Neuronal stem cell (in vitro differentiated cells): ENCODE measurements at regions not wholly inside any gene's neighbourhood (a gene's known extent, or its start where the extent isn't known, plus 50 kb on each side); places are given as distances from the start of the nearest gene placed in this dataset.

Experiments used
- DNase-seq: peaks from one replicate; pipeline ENCODE4 v3.0.0-alpha.2; 2013; ENCODE audit warnings: low spot score
- H2AFZ ChIP-seq: one replicate; pipeline ENCODE4 v1.6.1; 2013; ENCODE audit warnings: mild to moderate bottlenecking, low read length, inconsistent platforms
- H2AK5ac ChIP-seq: 2 replicates; pipeline ENCODE4 v1.6.1; 2013; ENCODE audit warnings: low read depth, mild to moderate bottlenecking, inconsistent platforms, low read length, moderate library complexity, mixed read lengths
- H2BK120ac ChIP-seq: 2 replicates; pipeline ENCODE4 v1.6.1; 2013; ENCODE audit warnings: low read depth, mild to moderate bottlenecking, inconsistent platforms, low read length, moderate library complexity, mixed read lengths
- H2BK12ac ChIP-seq: one replicate; pipeline ENCODE4 v1.6.1; 2013; ENCODE audit warnings: low read length, inconsistent platforms
- H2BK15ac ChIP-seq: 2 replicates; pipeline ENCODE4 v1.6.1; 2013; ENCODE audit warnings: mild to moderate bottlenecking, low read length, inconsistent platforms, mixed read lengths
- H2BK5ac ChIP-seq: one replicate; pipeline ENCODE4 v1.6.1; 2013; ENCODE audit warnings: inconsistent platforms, mild to moderate bottlenecking, low read length, moderate library complexity
- H3K14ac ChIP-seq: one replicate; pipeline ENCODE4 v1.6.1; 2013; ENCODE audit warnings: low read length, inconsistent platforms
- H3K18ac ChIP-seq: 2 replicates; pipeline ENCODE4 v1.6.1; 2013; ENCODE audit warnings: low read length, inconsistent platforms
- H3K23ac ChIP-seq: 2 replicates; pipeline ENCODE4 v1.6.1; 2013; ENCODE audit warnings: low read depth, mild to moderate bottlenecking, mixed read lengths, low read length, inconsistent platforms; ENCODE audit not compliant: poor library complexity
- H3K27ac ChIP-seq: replicated peaks from 3 replicates; pipeline ENCODE4 v1.5.1; 2013; ENCODE audit warnings: low read length, inconsistent platforms
- H3K27me3 ChIP-seq, 3 experiments: 2 replicates each; pipeline ENCODE4 v1.6.1; 2013; ENCODE audit warnings: low read length in 3 of 3, mild to moderate bottlenecking in 2 of 3, inconsistent platforms in 1 of 3, low read depth in 1 of 3, mixed read lengths in 1 of 3, moderate library complexity in 1 of 3; ENCODE audit not compliant: control insufficient read depth in 3 of 3, insufficient read depth in 3 of 3
- H3K36me3 ChIP-seq, 2 donors: replicated peaks in 1 of 2; 2 replicates each; pipeline ENCODE4 v1.6.1; 2013; ENCODE audit warnings: low read length in 2 of 2; ENCODE audit not compliant: control insufficient read depth in 2 of 2, insufficient read depth in 2 of 2
- H3K4ac ChIP-seq: 2 replicates; pipeline ENCODE4 v1.6.1; 2013; ENCODE audit warnings: inconsistent platforms, mild to moderate bottlenecking, low read length, moderate library complexity
- H3K4me1 ChIP-seq, 2 donors: 1 replicate in 1 of 2; 2 replicates in 1 of 2; pipeline ENCODE4 v1.6.1; 2013; ENCODE audit warnings: low read length in 2 of 2, low read depth in 1 of 2; ENCODE audit not compliant: control insufficient read depth in 2 of 2, insufficient read depth in 1 of 2
- H3K4me2 ChIP-seq: one replicate; pipeline ENCODE4 v1.6.1; 2013; ENCODE audit warnings: mild to moderate bottlenecking, low read length, inconsistent platforms; ENCODE audit not compliant: insufficient read depth, poor library complexity, severe bottlenecking
- H3K4me3 ChIP-seq, 2 donors: 2 replicates each; pipeline ENCODE4 v1.5.1; 2013; ENCODE audit warnings: low read length in 2 of 2, mild to moderate bottlenecking in 2 of 2, inconsistent platforms in 1 of 2, moderate library complexity in 1 of 2
- H3K79me1 ChIP-seq: one replicate; pipeline ENCODE4 v1.6.1; 2013; ENCODE audit warnings: low read depth, mild to moderate bottlenecking, inconsistent platforms, low read length, moderate library complexity
- H3K9ac ChIP-seq: one replicate; pipeline ENCODE4 v1.6.1; 2013; ENCODE audit warnings: mild to moderate bottlenecking, low read depth, low read length, inconsistent platforms; ENCODE audit not compliant: poor library complexity
- H3K9me3 ChIP-seq, 2 donors: replicated peaks in 1 of 2; 2 replicates each; pipeline versions ENCODE3 to v1.6.1; 2013; ENCODE audit warnings: low read length in 2 of 2, mild to moderate bottlenecking in 2 of 2, inconsistent platforms in 1 of 2, low read depth in 1 of 2, mixed read lengths in 1 of 2, moderate library complexity in 1 of 2; ENCODE audit not compliant: control insufficient read depth in 2 of 2, insufficient read depth in 1 of 2
- H4K8ac ChIP-seq: one replicate; pipeline ENCODE4 v1.6.1; 2013; ENCODE audit warnings: low read depth, mild to moderate bottlenecking, inconsistent platforms, low read length, moderate library complexity
- H4K91ac ChIP-seq: one replicate; pipeline ENCODE4 v1.6.1; 2013; ENCODE audit warnings: low read length, low read depth, mild to moderate bottlenecking, inconsistent platforms; ENCODE audit not compliant: poor library complexity
- WGBS, 2 donors: extraction: QIAGEN DNeasy Blood & Tissue Kit; methylation state at CpG; one replicate each; pipeline ENCODE4 v1.1.7; 2013; ENCODE audit warnings: missing lambda C conversion rate in 2 of 2, mixed read lengths in 1 of 2; ENCODE audit not compliant: insufficient read length in 2 of 2, insufficient replicate concordance in 1 of 2; ENCODE audit errors: extremely low coverage in 2 of 2; 5-methylcytosine and 5-hydroxymethylcytosine counted together

GRCh38 chr6:63410435-63411426 is 90.9 kb upstream of the LGSN start:
- H3K36me3 ChIP-seq = no peaks in the 10 kb centered on the region
- no peak overlapping the region for H4K91ac ChIP-seq
- DNase-seq = no peak
- no peak overlapping the region for H2BK120ac ChIP-seq
- H3K4ac ChIP-seq = no peak overlapping the region
- no peaks in the 10 kb centered on the region for H3K4me1 ChIP-seq
- no peaks in the 10 kb centered on the region for H3K27me3 ChIP-seq
- no peak overlapping the region for H4K8ac ChIP-seq
- no peak overlapping the region for H3K14ac ChIP-seq
- H2BK12ac ChIP-seq = no peak overlapping the region
- no CpG with 5 or more reads among the region's 6 CpGs for WGBS, 2 donors
- H3K79me1 ChIP-seq = no peaks in the 10 kb centered on the region
- no peak overlapping the region for H2BK15ac ChIP-seq
- H2AK5ac ChIP-seq = no peak overlapping the region
- H3K4me2 ChIP-seq = no peak overlapping the region
- H2BK5ac ChIP-seq = no peak overlapping the region
- no peak overlapping the region for H3K23ac ChIP-seq
- H3K9me3 ChIP-seq = no peaks in the 10 kb centered on the region
- no peak overlapping the region for H3K18ac ChIP-seq
- no peak overlapping the region for H3K4me3 ChIP-seq
- no peak overlapping the region for H3K27ac ChIP-seq
- no peak overlapping the region for H3K9ac ChIP-seq
- H2AFZ ChIP-seq = no peak overlapping the region

- Histone ChIP-seq H2AFZ (no peak overlapping the region), H2BK120ac (no peak overlapping the region), H3K9ac (no peak overlapping the region), H3K4ac (no peak overlapping the region), H3K27ac (no peak overlapping the region), H4K91ac (no peak overlapping the region), H4K8ac (no peak overlapping the region), H2BK5ac (no peak overlapping the region), H2BK15ac (no peak overlapping the region), H3K4me3 (no peak overlapping the region), H3K23ac (no peak overlapping the region), H2AK5ac (no peak overlapping the region), H3K18ac (no peak overlapping the region), H3K4me2 (no peak overlapping the region), H3K14ac (no peak overlapping the region), H3K36me3 (no peaks in the 10 kb centered on the region), H3K27me3 (no peaks in the 10 kb centered on the region), H2BK12ac (no peak overlapping the region), H3K79me1 (no peaks in the 10 kb centered on the region), H3K4me1 (peaks cover 0 to 5% of the 10 kb centered on the region in 2 donors), H3K9me3 (no peaks in the 10 kb centered on the region)
- WGBS, 2 donors = no CpG with 5 or more reads among the region's 4 CpGs
- no peak for DNase-seq
These were observed 95.5 kb upstream of the LGSN start for GRCh38 chr6:63415286-63415685.

- Histone ChIP-seq H4K8ac (no peak overlapping the region), H2BK12ac (no peak overlapping the region), H3K23ac (no peak overlapping the region), H2AFZ (no peak overlapping the region), H3K9ac (no peak overlapping the region), H4K91ac (no peak overlapping the region), H3K14ac (no peak overlapping the region), H2BK15ac (no peak overlapping the region), H3K27me3 (no peaks in the 10 kb centered on the region), H3K4me2 (no peak overlapping the region), H3K79me1 (no peaks in the 10 kb centered on the region), H2BK5ac (no peak overlapping the region), H3K27ac (no peak overlapping the region), H2AK5ac (no peak overlapping the region), H3K4me3 (no peak overlapping the region), H3K4me1 (peaks cover 0 to 5% of the 10 kb centered on the region in 2 donors), H2BK120ac (no peak overlapping the region), H3K4ac (no peak overlapping the region), H3K18ac (no peak overlapping the region), H3K36me3 (no peaks in the 10 kb centered on the region), H3K9me3 (no peaks in the 10 kb centered on the region)
- WGBS, 2 donors = no CpG with 5 or more reads among the region's 1 CpG
- DNase-seq = no peak
These were observed 99.0 kb upstream of the LGSN start for GRCh38 chr6:63418741-63419140.

GRCh38 chr6:63424636-63425035 is 104.9 kb upstream of the LGSN start:
- Histone ChIP-seq H4K91ac (no peak overlapping the region), H2AFZ (no peak overlapping the region), H3K4ac (no peak overlapping the region), H3K23ac (no peak overlapping the region), H3K9me3 (no peaks in the 10 kb centered on the region), H3K4me1 (no peaks in the 10 kb centered on the region), H3K36me3 (no peaks in the 10 kb centered on the region), H2AK5ac (no peak overlapping the region), H3K4me3 (no peak overlapping the region), H3K79me1 (no peaks in the 10 kb centered on the region), H2BK5ac (no peak overlapping the region), H2BK15ac (no peak overlapping the region), H2BK12ac (no peak overlapping the region), H3K4me2 (no peak overlapping the region), H3K18ac (no peak overlapping the region), H3K14ac (no peak overlapping the region), H3K9ac (no peak overlapping the region), H4K8ac (no peak overlapping the region), H3K27ac (no peak overlapping the region), H2BK120ac (no peak overlapping the region), H3K27me3 (no peaks in the 10 kb centered on the region)
- WGBS, 2 donors = no CpG with 5 or more reads among the region's 1 CpG
- DNase-seq = no peak
